ENCODE measurements at regions not wholly inside any gene's neighbourhood (a gene's known extent, or its start where the extent isn't known, plus 50 kb on each side); places are given as distances from the start of the nearest gene placed in this dataset.

- ATAC-seq (replicated peaks), result no peak
- Mint-ChIP-seq H3K36me3 (ENCODE audit: insufficient read depth) (peaks cover 4% of the 10 kb centered on the region), H3K27me3 (peaks cover 5 to 6% of the 10 kb centered on the region in 2 donors), H3K4me1 (ENCODE audit: low read depth in 2 of 2) (no peaks in the 10 kb centered on the region), H3K9me3 (no peaks in the 10 kb centered on the region), H3K27ac (no peak overlapping the region), H3K4me3 (no peak overlapping the region)
- DNase-seq, result no peak
These were observed 167.7 kb upstream of the ZNF507 start for GRCh38 chr19:32177686-32178085.

GRCh38 chr19:32178401-32178800 lies 167.0 kb upstream of the ZNF507 start:
- peaks cover 6 to 10% of the 10 kb centered on the region in 2 donors for H3K27me3 Mint-ChIP-seq
- ATAC-seq (replicated peaks), result no peak
- H3K4me3 Mint-ChIP-seq, result no peak overlapping the region
- H3K4me1 Mint-ChIP-seq (ENCODE audit: low read depth in 2 of 2), result no peaks in the 10 kb centered on the region
- H3K9me3 Mint-ChIP-seq, result no peaks in the 10 kb centered on the region
- H3K27ac Mint-ChIP-seq, result no peak overlapping the region
- peaks cover 4% of the 10 kb centered on the region for H3K36me3 Mint-ChIP-seq (ENCODE audit: insufficient read depth)
- DNase-seq, result no peak

- no peaks in the 10 kb centered on the region for H3K9me3 Mint-ChIP-seq
- no peaks in the 10 kb centered on the region for H3K4me1 Mint-ChIP-seq (ENCODE audit: low read depth in 2 of 2)
- no peak overlapping the region for H3K4me3 Mint-ChIP-seq
- no peak overlapping the region for H3K27ac Mint-ChIP-seq
- H3K36me3 Mint-ChIP-seq (ENCODE audit: insufficient read depth), result peaks cover 4% of the 10 kb centered on the region
- ATAC-seq (replicated peaks) (no peak), DNase-seq (no peak)
- peaks cover 6 to 11% of the 10 kb centered on the region in 2 donors for H3K27me3 Mint-ChIP-seq
These were observed 166.5 kb upstream of the ZNF507 start for GRCh38 chr19:32178956-32179355.

GRCh38 chr19:32181216-32181920 lies 164.0 kb upstream of the ZNF507 start:
- Mint-ChIP-seq H3K27ac (no peak overlapping the region), H3K27me3 (peaks cover 6 to 16% of the 10 kb centered on the region in 2 donors), H3K9me3 (no peaks in the 10 kb centered on the region), H3K4me3 (no peak overlapping the region), H3K36me3 (ENCODE audit: insufficient read depth) (peaks cover 4% of the 10 kb centered on the region), H3K4me1 (ENCODE audit: low read depth in 2 of 2) (no peaks in the 10 kb centered on the region)
- DNase-seq (no peak), ATAC-seq (replicated peaks) (no peak)

DNA sequence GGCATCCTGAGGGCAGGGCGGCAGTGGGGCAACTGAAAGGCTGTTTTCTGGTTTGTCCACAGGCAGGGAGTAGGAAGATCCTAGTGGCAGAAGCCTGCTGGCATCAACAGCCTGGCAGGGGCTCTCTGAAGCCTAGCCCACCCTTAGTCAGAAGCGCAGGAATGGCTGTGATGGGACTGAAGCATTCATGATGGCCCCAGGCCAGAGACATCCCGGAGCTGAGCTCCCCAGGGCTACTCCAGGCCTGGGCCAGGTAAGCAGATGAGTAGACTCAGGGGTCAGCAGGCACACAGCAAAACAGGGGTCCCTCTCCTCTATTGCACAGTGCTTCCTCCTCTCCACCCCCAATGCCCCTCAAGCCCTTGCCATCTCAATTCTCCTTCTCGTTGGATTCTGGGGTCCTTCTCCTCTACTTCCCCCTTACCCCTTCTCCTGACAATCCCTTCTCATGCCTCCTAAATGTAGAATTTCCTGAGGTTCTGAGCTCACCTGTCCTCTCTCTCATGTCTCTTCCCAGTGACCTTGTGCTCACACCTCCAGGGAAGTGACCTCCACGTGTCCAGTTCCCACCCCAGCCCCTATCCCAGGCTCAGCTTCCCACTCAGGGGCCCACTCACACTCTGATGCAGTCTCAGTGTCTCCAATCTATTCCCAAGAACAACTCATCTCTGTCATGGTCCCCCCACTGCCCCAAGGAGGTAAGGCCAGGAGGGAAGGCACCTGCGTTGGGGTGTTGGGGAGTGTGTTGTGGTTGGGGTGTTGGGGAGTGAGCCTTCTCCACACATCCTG lies 158.7 kb upstream of the ZNF507 start:
- Mint-ChIP-seq H3K4me1 (ENCODE audit: low read depth in 2 of 2) (no peaks in the 10 kb centered on the region), H3K27ac (no peak overlapping the region), H3K9me3 (no peaks in the 10 kb centered on the region), H3K27me3 (peaks cover 0 to 37% of the 10 kb centered on the region in 2 donors), H3K4me3 (no peak overlapping the region), H3K36me3 (ENCODE audit: insufficient read depth) (peaks cover 7% of the 10 kb centered on the region)
- DNase-seq, result no peak
- ATAC-seq (replicated peaks), result no peak

- Mint-ChIP-seq H3K27ac (no peak overlapping the region), H3K27me3 (peaks cover 10 to 46% of the 10 kb centered on the region in 2 donors), H3K36me3 (ENCODE audit: insufficient read depth) (peaks cover 2% of the 10 kb centered on the region), H3K9me3 (no peaks in the 10 kb centered on the region), H3K4me1 (ENCODE audit: low read depth in 2 of 2) (no peaks in the 10 kb centered on the region), H3K4me3 (no peak overlapping the region)
- no peak for ATAC-seq (replicated peaks)
- no peak for DNase-seq
These were observed 156.5 kb upstream of the ZNF507 start for GRCh38 chr19:32188921-32189320.

DNA sequence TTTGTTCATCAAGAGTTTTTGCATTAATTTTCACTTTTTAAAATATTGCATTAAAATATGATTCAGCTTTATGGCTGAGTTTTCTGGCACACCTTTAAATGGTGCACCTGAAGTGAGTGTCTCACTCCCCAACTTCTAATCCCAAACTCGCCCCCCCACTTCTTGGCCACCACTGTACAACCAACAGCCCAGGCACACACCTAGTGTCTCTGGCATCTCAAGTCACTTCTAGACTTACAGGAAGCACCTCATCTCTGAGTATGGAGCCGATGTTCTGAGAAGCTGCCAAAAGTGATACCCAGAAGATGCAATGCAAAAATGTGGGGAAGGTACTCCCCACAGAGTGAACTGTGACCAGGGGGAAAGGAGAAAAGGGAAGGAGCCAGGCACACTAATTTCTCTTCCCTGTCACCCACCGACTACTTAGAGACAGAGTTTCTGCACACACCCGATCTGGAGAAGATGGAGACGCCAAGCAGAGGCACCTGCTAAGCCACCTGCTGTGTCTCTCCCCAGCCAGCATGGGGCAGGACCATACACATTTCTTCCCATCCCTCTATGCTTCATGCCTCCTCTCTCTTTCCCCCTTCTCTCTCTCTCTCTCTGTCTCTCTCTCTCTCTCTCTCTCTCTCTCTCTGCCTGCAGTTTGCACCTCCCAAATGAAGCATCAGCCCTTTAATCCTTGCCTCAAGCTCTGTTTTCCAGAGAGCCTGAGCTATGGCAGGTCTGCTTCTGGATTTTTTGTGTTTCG lies 155.3 kb upstream of the ZNF507 start:
- Mint-ChIP-seq H3K4me3 (no peak overlapping the region), H3K27me3 (peaks cover 10 to 48% of the 10 kb centered on the region in 2 donors), H3K4me1 (ENCODE audit: low read depth in 2 of 2) (no peaks in the 10 kb centered on the region), H3K36me3 (ENCODE audit: insufficient read depth) (peaks cover 2% of the 10 kb centered on the region), H3K27ac (no peak overlapping the region), H3K9me3 (no peaks in the 10 kb centered on the region)
- DNase-seq (no peak), ATAC-seq (replicated peaks) (no peak)

DNA sequence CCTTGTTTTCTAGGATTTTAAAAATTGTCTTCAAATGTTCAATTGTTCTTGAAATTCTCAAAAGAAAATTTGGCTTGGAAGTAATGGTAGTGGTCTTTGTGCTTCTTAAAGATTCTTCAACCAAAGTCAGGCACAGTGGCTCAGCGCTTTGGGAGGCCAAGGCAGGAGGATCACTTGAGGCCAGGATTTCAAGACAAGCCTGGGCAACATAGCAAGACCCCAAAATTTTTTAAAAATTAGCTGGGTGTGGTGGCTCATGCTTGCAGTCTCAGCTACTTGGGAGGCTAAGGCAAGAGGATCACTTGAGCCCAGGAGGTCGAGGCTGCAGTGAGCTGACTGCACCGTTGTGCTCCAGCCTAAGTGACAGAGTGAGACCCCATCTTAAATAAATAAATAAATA lies 153.5 kb upstream of the ZNF507 start:
- H3K9me3 Mint-ChIP-seq, result no peaks in the 10 kb centered on the region
- ATAC-seq (replicated peaks), result no peak
- H3K4me1 Mint-ChIP-seq (ENCODE audit: low read depth in 2 of 2), result no peaks in the 10 kb centered on the region
- DNase-seq, result no peak
- peaks cover 10 to 51% of the 10 kb centered on the region in 2 donors for H3K27me3 Mint-ChIP-seq
- H3K36me3 Mint-ChIP-seq (ENCODE audit: insufficient read depth), result peaks cover 2% of the 10 kb centered on the region
- no peak overlapping the region for H3K27ac Mint-ChIP-seq
- no peak overlapping the region for H3K4me3 Mint-ChIP-seq

- no peak overlapping the region for H3K27ac Mint-ChIP-seq
- DNase-seq, result no peak
- H3K36me3 Mint-ChIP-seq (ENCODE audit: insufficient read depth), result no peaks in the 10 kb centered on the region
- ATAC-seq (replicated peaks), result no peak
- H3K4me1 Mint-ChIP-seq (ENCODE audit: low read depth in 2 of 2), result peaks cover under 1 to 3% of the 10 kb centered on the region in 2 donors
- H3K4me3 Mint-ChIP-seq, result no peak overlapping the region
- H3K27me3 Mint-ChIP-seq, result peaks cover 10 to 55% of the 10 kb centered on the region in 2 donors
- no peaks in the 10 kb centered on the region for H3K9me3 Mint-ChIP-seq
These were observed 149.5 kb upstream of the ZNF507 start for GRCh38 chr19:32195706-32196610.

DNA sequence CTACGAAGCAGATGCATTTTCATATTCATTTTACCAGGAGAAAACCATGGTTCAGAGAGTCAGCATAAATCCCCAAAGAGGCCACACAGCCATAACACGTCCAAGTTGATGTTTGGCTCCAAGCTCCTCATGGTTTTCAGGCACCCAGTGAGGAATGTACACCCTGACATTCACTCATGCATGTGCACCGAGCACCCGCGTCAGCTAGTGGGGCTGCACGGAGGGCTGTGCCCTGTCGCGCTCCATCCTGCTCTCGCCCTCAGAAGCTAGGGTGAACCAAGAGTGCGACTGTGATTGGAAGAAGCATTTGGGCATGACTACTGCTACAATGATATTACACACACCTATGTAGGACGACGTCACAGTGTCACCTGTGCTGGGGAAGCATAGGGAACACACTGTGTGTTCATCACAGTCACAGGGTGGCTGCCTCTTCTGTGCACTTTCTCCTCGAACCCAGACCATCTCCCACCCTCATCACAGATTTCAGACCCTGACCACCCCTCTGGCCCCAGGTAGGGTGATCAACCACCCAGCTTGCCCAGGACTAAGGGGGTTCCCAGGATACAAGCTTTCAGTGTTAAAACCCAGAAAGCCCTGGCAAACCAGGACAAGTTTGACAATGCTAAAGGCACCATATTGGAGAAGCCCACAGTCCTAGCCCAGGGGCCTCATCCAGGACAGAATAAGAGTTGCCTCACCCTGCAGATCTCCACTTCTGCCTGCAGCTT lies 148.6 kb upstream of the ZNF507 start:
- DNase-seq, result no peak
- Mint-ChIP-seq H3K4me3 (no peak overlapping the region), H3K27ac (no peak overlapping the region), H3K4me1 (ENCODE audit: low read depth in 2 of 2) (peaks cover 9 to 11% of the 10 kb centered on the region in 2 donors), H3K9me3 (no peaks in the 10 kb centered on the region), H3K27me3 (peaks cover 10 to 59% of the 10 kb centered on the region in 2 donors), H3K36me3 (ENCODE audit: insufficient read depth) (no peaks in the 10 kb centered on the region)
- no peak for ATAC-seq (replicated peaks)

- Mint-ChIP-seq H3K36me3 (ENCODE audit: insufficient read depth) (no peaks in the 10 kb centered on the region), H3K27me3 (peaks cover 2 to 56% of the 10 kb centered on the region in 2 donors), H3K4me1 (ENCODE audit: low read depth in 2 of 2) (peaks cover 10 to 12% of the 10 kb centered on the region in 2 donors), H3K4me3 (no peak overlapping the region), H3K27ac (no peak overlapping the region), H3K9me3 (no peaks in the 10 kb centered on the region)
- DNase-seq (no peak), ATAC-seq (replicated peaks) (no peak)
These were observed 147.2 kb upstream of the ZNF507 start for GRCh38 chr19:32197896-32198882.

Data from effector memory CD8-positive, alpha-beta T cell (primary cell).